ENCODE measurements at regions not wholly inside any gene's neighbourhood (a gene's known extent, or its start where the extent isn't known, plus 50 kb on each side); places are given as distances from the start of the nearest gene placed in this dataset.
"Not testable (repeated sequence)": the region's sequence is repeated elsewhere in the genome, so short reads cannot be mapped to it uniquely, and the experiment has no call there.

GRCh38 chr1:862601-863000 is 61.1 kb upstream of the SAMD11 start:
- H3K18ac ChIP-seq (ENCODE audit: low read depth, low read length); H3K79me1 ChIP-seq (ENCODE audit: low read depth in 1 of 2, low read length in 2 of 2); H2BK120ac ChIP-seq (ENCODE audit: low read depth, low read length); H3K4me3 ChIP-seq (ENCODE audit: insufficient read depth, low read depth, low read length); H3K14ac ChIP-seq (replicated peaks; ENCODE audit: low read depth, low read length); DNase-seq; H4K5ac ChIP-seq (ENCODE audit: low read depth, low read length); H3K9me3 ChIP-seq (ENCODE audit: control insufficient read depth, insufficient read depth, low read length); CTCF ChIA-PET; H3K9me1 ChIP-seq (ENCODE audit: insufficient read depth, low read length); H3K23ac ChIP-seq (ENCODE audit: low read depth, low read length); BruUV-seq (replicated peaks); H2AK5ac ChIP-seq (ENCODE audit: low read depth, low read length); H2BK5ac ChIP-seq (ENCODE audit: low read depth, low read length, poor library complexity, severe bottlenecking); H4K8ac ChIP-seq (ENCODE audit: low read depth in 2 of 2, low read length in 2 of 2); H2BK20ac ChIP-seq (ENCODE audit: low read depth, low read length); H3K4ac ChIP-seq (ENCODE audit: low read depth, low read length); H3K27ac ChIP-seq (ENCODE audit: insufficient read depth, low read length); H2AFZ ChIP-seq (replicated peaks; ENCODE audit: low read length, poor library complexity); H2BK15ac ChIP-seq (ENCODE audit: low read depth, low read length); H3K36me3 ChIP-seq (ENCODE audit: control insufficient read depth, insufficient read depth, low read length); H3K4me2 ChIP-seq (ENCODE audit: low read depth, low read length); H3K56ac ChIP-seq (ENCODE audit: extremely low read depth, insufficient read depth, low read length); H3K9ac ChIP-seq (ENCODE audit: low read depth, low read length); in situ Hi-C loops (cut with MboI; ENCODE audit: low sequenced_read_pairs); ATAC-seq (ENCODE audit: low read depth); H2AK9ac ChIP-seq (replicated peaks; ENCODE audit: low read depth, low read length, poor library complexity); H4K91ac ChIP-seq (ENCODE audit: insufficient read depth, low read depth, low read length); intact Hi-C loops (cut with micrococcal nuclease); H4K20me1 ChIP-seq (ENCODE audit: insufficient read depth, low read length); POLR2A ChIA-PET (ENCODE audit: unreplicated experiment); dilution Hi-C loops (cut with HindIII; ENCODE audit: low sequenced_read_pairs, unreplicated experiment); H3K4me1 ChIP-seq (ENCODE audit: control insufficient read depth, insufficient read depth, low read length): not testable (repeated sequence)
- H3K27me3 ChIP-seq (ENCODE audit: control insufficient read depth, insufficient read depth, low read length), result peaks cover 24% of the 10 kb centered on the region
- no CpG with 5 or more reads among the region's 1 CpG for WGBS, 2 experiments (ENCODE audit: extremely low coverage in 2 of 2, insufficient read length in 1 of 2)

- DNase-seq; H4K8ac ChIP-seq (ENCODE audit: low read depth in 2 of 2, low read length in 2 of 2); H3K79me1 ChIP-seq (ENCODE audit: low read depth in 1 of 2, low read length in 2 of 2); H2BK20ac ChIP-seq (ENCODE audit: low read depth, low read length); H2AFZ ChIP-seq (replicated peaks; ENCODE audit: low read length, poor library complexity); H3K9me3 ChIP-seq (ENCODE audit: control insufficient read depth, insufficient read depth, low read length); H4K91ac ChIP-seq (ENCODE audit: insufficient read depth, low read depth, low read length); H3K36me3 ChIP-seq (ENCODE audit: control insufficient read depth, insufficient read depth, low read length); H2BK120ac ChIP-seq (ENCODE audit: low read depth, low read length); H3K56ac ChIP-seq (ENCODE audit: extremely low read depth, insufficient read depth, low read length); H3K4me2 ChIP-seq (ENCODE audit: low read depth, low read length); H2AK5ac ChIP-seq (ENCODE audit: low read depth, low read length); H3K4ac ChIP-seq (ENCODE audit: low read depth, low read length); CTCF ChIA-PET; H4K20me1 ChIP-seq (ENCODE audit: insufficient read depth, low read length); intact Hi-C loops (cut with micrococcal nuclease); H3K27ac ChIP-seq (ENCODE audit: insufficient read depth, low read length); H3K18ac ChIP-seq (ENCODE audit: low read depth, low read length); in situ Hi-C loops (cut with MboI; ENCODE audit: low sequenced_read_pairs); H2BK15ac ChIP-seq (ENCODE audit: low read depth, low read length); H3K9me1 ChIP-seq (ENCODE audit: insufficient read depth, low read length); H3K4me3 ChIP-seq (ENCODE audit: insufficient read depth, low read depth, low read length); H3K9ac ChIP-seq (ENCODE audit: low read depth, low read length); POLR2A ChIA-PET (ENCODE audit: unreplicated experiment); H3K23ac ChIP-seq (ENCODE audit: low read depth, low read length); ATAC-seq (ENCODE audit: low read depth); H4K5ac ChIP-seq (ENCODE audit: low read depth, low read length); H2AK9ac ChIP-seq (replicated peaks; ENCODE audit: low read depth, low read length, poor library complexity); H2BK5ac ChIP-seq (ENCODE audit: low read depth, low read length, poor library complexity, severe bottlenecking); dilution Hi-C loops (cut with HindIII; ENCODE audit: low sequenced_read_pairs, unreplicated experiment); H3K14ac ChIP-seq (replicated peaks; ENCODE audit: low read depth, low read length); H3K4me1 ChIP-seq (ENCODE audit: control insufficient read depth, insufficient read depth, low read length); BruUV-seq (replicated peaks): not testable (repeated sequence)
- peaks cover 29% of the 10 kb centered on the region for H3K27me3 ChIP-seq (ENCODE audit: control insufficient read depth, insufficient read depth, low read length)
- WGBS, 2 experiments (ENCODE audit: extremely low coverage in 2 of 2, insufficient read length in 1 of 2), result 40% methylated on average over 1 of the region's 8 CpGs; no CpG with 5 or more reads in 1 of the 2 experiments
Observed at GRCh38 chr1:865633-866032, 58.1 kb upstream of the SAMD11 start.
